Activated naive CD4-positive, alpha-beta T cell treated with anti-CD3 and anti-CD28 coated beads for 36 hours (primary cell): ENCODE measurements at regions not wholly inside any gene's neighbourhood (a gene's known extent, or its start where the extent isn't known, plus 50 kb on each side); places are given as distances from the start of the nearest gene placed in this dataset.

Source experiments
- CTCF ChIA-PET: fragments of 350-600 bp; sonication (Branson Sonifier 250); formaldehyde crosslinking; loops from one replicate; lab custom pipeline; 2021; ENCODE audit warnings: antibody characterized with exemption; lab: Charles Lee
- DNase-seq: peaks from one replicate; pipeline ENCODE4 v3.0.0-alpha.2; 2020
- H3K27ac Mint-ChIP-seq: one replicate; pipeline ENCODE4 v1.8.0; 2021; ENCODE audit warnings: mild to moderate bottlenecking, mixed read lengths
- H3K27me3 Mint-ChIP-seq: one replicate; pipeline ENCODE4 v1.8.0; 2021; ENCODE audit warnings: low read depth, mixed read lengths
- H3K36me3 Mint-ChIP-seq: one replicate; pipeline ENCODE4 v1.8.0; 2021; ENCODE audit warnings: low read depth, mixed read lengths
- H3K4me1 Mint-ChIP-seq: one replicate; pipeline ENCODE4 v1.8.0; 2021; ENCODE audit warnings: low read depth, mixed read lengths
- H3K4me3 Mint-ChIP-seq: one replicate; pipeline ENCODE4 v1.8.0; 2021; ENCODE audit warnings: mild to moderate bottlenecking, moderate library complexity, mixed read lengths
- H3K9me3 Mint-ChIP-seq: one replicate; pipeline ENCODE4 v1.8.0; 2021; ENCODE audit warnings: mixed read lengths
- intact Hi-C: fragments of 100-400 bp; cut with micrococcal nuclease; formaldehyde crosslinking; loops from one replicate; pipeline ENCODE4 v1.15.1; 2023

GRCh38 chr10:21165489-21165888 lies 268.4 kb upstream of the NEBL start:
- H3K27me3 Mint-ChIP-seq = peaks cover 5% of the 10 kb centered on the region
- CTCF ChIA-PET = no interaction called here
- no peaks in the 10 kb centered on the region for H3K4me1 Mint-ChIP-seq
- peaks cover 1% of the 10 kb centered on the region for H3K9me3 Mint-ChIP-seq
- H3K27ac Mint-ChIP-seq = no peak overlapping the region
- no peak overlapping the region for H3K4me3 Mint-ChIP-seq
- no peak for DNase-seq
- intact Hi-C loops = no loop called here
- no peaks in the 10 kb centered on the region for H3K36me3 Mint-ChIP-seq

- no peak for DNase-seq
- H3K36me3 Mint-ChIP-seq = no peaks in the 10 kb centered on the region
- H3K27ac Mint-ChIP-seq = no peak overlapping the region
- CTCF ChIA-PET = no interaction called here
- H3K4me3 Mint-ChIP-seq = no peak overlapping the region
- H3K4me1 Mint-ChIP-seq = no peaks in the 10 kb centered on the region
- intact Hi-C loops = no loop called here
- peaks cover 3% of the 10 kb centered on the region for H3K27me3 Mint-ChIP-seq
- peaks cover 1% of the 10 kb centered on the region for H3K9me3 Mint-ChIP-seq
Measured at GRCh38 chr10:21164687-21165086, 267.6 kb upstream of the NEBL start.

- H3K9me3 Mint-ChIP-seq = peaks cover 1% of the 10 kb centered on the region
- intact Hi-C loops = no loop called here
- no peak overlapping the region for H3K27ac Mint-ChIP-seq
- H3K4me3 Mint-ChIP-seq = no peak overlapping the region
- no peaks in the 10 kb centered on the region for H3K4me1 Mint-ChIP-seq
- CTCF ChIA-PET = no interaction called here
- no peaks in the 10 kb centered on the region for H3K36me3 Mint-ChIP-seq
- peaks cover 5% of the 10 kb centered on the region for H3K27me3 Mint-ChIP-seq
- DNase-seq = no peak
Measured at GRCh38 chr10:21162948-21163347, 265.8 kb upstream of the NEBL start.

- no peaks in the 10 kb centered on the region for H3K4me1 Mint-ChIP-seq
Measured at GRCh38 chr10:21161647-21162046, 264.5 kb upstream of the NEBL start.

GRCh38 chr10:21161090-21161625 lies 264.0 kb upstream of the NEBL start:
- DNase-seq = no peak
- Mint-ChIP-seq H3K4me1 (no peaks in the 10 kb centered on the region), H3K27me3 (peaks cover 5% of the 10 kb centered on the region), H3K36me3 (no peaks in the 10 kb centered on the region), H3K4me3 (no peak overlapping the region), H3K27ac (no peak overlapping the region), H3K9me3 (peaks cover 1% of the 10 kb centered on the region)
- intact Hi-C loops = no loop called here
- CTCF ChIA-PET = no interaction called here

More at GRCh38 chr10:21161647-21162046, 264.5 kb upstream of the NEBL start:
- H3K27ac Mint-ChIP-seq = no peak overlapping the region
- intact Hi-C loops = no loop called here
- no peak for DNase-seq
- H3K36me3 Mint-ChIP-seq = no peaks in the 10 kb centered on the region
- peaks cover 3% of the 10 kb centered on the region for H3K27me3 Mint-ChIP-seq
- H3K4me3 Mint-ChIP-seq = no peak overlapping the region
- CTCF ChIA-PET = no interaction called here
- peaks cover 1% of the 10 kb centered on the region for H3K9me3 Mint-ChIP-seq

- no peak for DNase-seq
- CTCF ChIA-PET = no interaction called here
- Mint-ChIP-seq H3K36me3 (no peaks in the 10 kb centered on the region), H3K9me3 (peaks cover 1% of the 10 kb centered on the region), H3K27ac (no peak overlapping the region), H3K27me3 (peaks cover 6% of the 10 kb centered on the region), H3K4me1 (no peaks in the 10 kb centered on the region), H3K4me3 (no peak overlapping the region)
- intact Hi-C loops = no loop called here
Measured at GRCh38 chr10:21160116-21160515, 263.0 kb upstream of the NEBL start.

- Mint-ChIP-seq H3K36me3 (no peaks in the 10 kb centered on the region), H3K4me3 (no peak overlapping the region), H3K4me1 (no peaks in the 10 kb centered on the region), H3K27ac (no peak overlapping the region), H3K9me3 (peaks cover 1% of the 10 kb centered on the region), H3K27me3 (peaks cover 6% of the 10 kb centered on the region)
- no peak for DNase-seq
- intact Hi-C loops = no loop called here
- CTCF ChIA-PET = no interaction called here
Measured at GRCh38 chr10:21159669-21160068, 262.6 kb upstream of the NEBL start.

- Mint-ChIP-seq H3K36me3 (no peaks in the 10 kb centered on the region), H3K9me3 (peaks cover 1% of the 10 kb centered on the region), H3K4me1 (no peaks in the 10 kb centered on the region), H3K27me3 (peaks cover 6% of the 10 kb centered on the region), H3K4me3 (no peak overlapping the region), H3K27ac (no peak overlapping the region)
- no peak for DNase-seq
- CTCF ChIA-PET = no interaction called here
- intact Hi-C loops = no loop called here
Measured at GRCh38 chr10:21158301-21158700, 261.2 kb upstream of the NEBL start.

- H3K27ac Mint-ChIP-seq = no peak overlapping the region
- no peaks in the 10 kb centered on the region for H3K36me3 Mint-ChIP-seq
- intact Hi-C loops = no loop called here
- DNase-seq = no peak
- no peaks in the 10 kb centered on the region for H3K4me1 Mint-ChIP-seq
- no peak overlapping the region for H3K4me3 Mint-ChIP-seq
- H3K9me3 Mint-ChIP-seq = peaks cover 1% of the 10 kb centered on the region
- peaks cover 6% of the 10 kb centered on the region for H3K27me3 Mint-ChIP-seq
- CTCF ChIA-PET = no interaction called here
Measured at GRCh38 chr10:21157664-21158063, 260.6 kb upstream of the NEBL start.

- H3K27ac Mint-ChIP-seq = no peak overlapping the region
- H3K9me3 Mint-ChIP-seq = no peaks in the 10 kb centered on the region
- H3K4me1 Mint-ChIP-seq = no peaks in the 10 kb centered on the region
- no peak for DNase-seq
- H3K36me3 Mint-ChIP-seq = no peaks in the 10 kb centered on the region
- CTCF ChIA-PET = no interaction called here
- H3K27me3 Mint-ChIP-seq = no peaks in the 10 kb centered on the region
- H3K4me3 Mint-ChIP-seq = no peak overlapping the region
- intact Hi-C loops = no loop called here
Measured at GRCh38 chr10:21150166-21150565, 253.1 kb upstream of the NEBL start.

- no peak overlapping the region for H3K27ac Mint-ChIP-seq
- peaks cover 5% of the 10 kb centered on the region for H3K27me3 Mint-ChIP-seq
- no peak for DNase-seq
Measured at GRCh38 chr10:21146436-21146789, 249.3 kb upstream of the NEBL start.

GRCh38 chr10:21145751-21146435 lies 248.8 kb upstream of the NEBL start:
- H3K9me3 Mint-ChIP-seq = no peaks in the 10 kb centered on the region
- CTCF ChIA-PET = no interaction called here
- peaks cover 5% of the 10 kb centered on the region for H3K27me3 Mint-ChIP-seq
- no peak for DNase-seq
- H3K4me3 Mint-ChIP-seq = no peak overlapping the region
- H3K27ac Mint-ChIP-seq = no peak overlapping the region
- no peaks in the 10 kb centered on the region for H3K4me1 Mint-ChIP-seq
- intact Hi-C loops = no loop called here
- H3K36me3 Mint-ChIP-seq = no peaks in the 10 kb centered on the region

More at GRCh38 chr10:21146436-21146789, 249.3 kb upstream of the NEBL start:
- no peaks in the 10 kb centered on the region for H3K36me3 Mint-ChIP-seq
- no peaks in the 10 kb centered on the region for H3K9me3 Mint-ChIP-seq
- no peak overlapping the region for H3K4me3 Mint-ChIP-seq
- CTCF ChIA-PET = no interaction called here
- no peaks in the 10 kb centered on the region for H3K4me1 Mint-ChIP-seq
- intact Hi-C loops = no loop called here

- H3K27me3 Mint-ChIP-seq = peaks cover 5% of the 10 kb centered on the region
- H3K4me3 Mint-ChIP-seq = no peak overlapping the region
- no peak overlapping the region for H3K27ac Mint-ChIP-seq
- H3K9me3 Mint-ChIP-seq = no peaks in the 10 kb centered on the region
- intact Hi-C loops = no loop called here
- DNase-seq = no peak
- no peaks in the 10 kb centered on the region for H3K4me1 Mint-ChIP-seq
- CTCF ChIA-PET = interaction anchor here (0.7 kb wide), 1 partner anchor 73 kb away, joined by 3 read pairs; no protein-coding TSS in a partner anchor
- no peaks in the 10 kb centered on the region for H3K36me3 Mint-ChIP-seq
Measured at GRCh38 chr10:21144047-21144446, 246.9 kb upstream of the NEBL start.
